Subcutaneous abdominal adipose tissue (tissue), 5 donors: ENCODE measurements at regions not wholly inside any gene's neighbourhood (a gene's known extent, or its start where the extent isn't known, plus 50 kb on each side); places are given as distances from the start of the nearest gene placed in this dataset.

Experiments
- H3K27ac ChIP-seq: one replicate; pipeline ENCODE4 v1.7.0; 2013; ENCODE audit warnings: low read depth, mild to moderate bottlenecking, inconsistent platforms, low read length, moderate library complexity
- H3K27me3 ChIP-seq, 5 donors: one replicate each; pipeline ENCODE4 v1.7.0; 2013; ENCODE audit warnings: low read length in 5 of 5, inconsistent platforms in 1 of 5; ENCODE audit not compliant: control insufficient read depth in 5 of 5, insufficient read depth in 4 of 5
- H3K36me3 ChIP-seq, 5 donors: one replicate each; pipeline ENCODE4 v1.7.0; 2013; ENCODE audit warnings: low read length in 5 of 5; ENCODE audit not compliant: control insufficient read depth in 5 of 5, insufficient read depth in 5 of 5
- H3K4me1 ChIP-seq, 5 donors: one replicate each; pipeline ENCODE4 v1.7.0; 2013; ENCODE audit warnings: low read length in 5 of 5, mild to moderate bottlenecking in 3 of 5, moderate library complexity in 1 of 5; ENCODE audit not compliant: control insufficient read depth in 5 of 5, insufficient read depth in 5 of 5
- H3K4me3 ChIP-seq, 5 donors: one replicate each; pipeline ENCODE4 v1.7.0; 2013; ENCODE audit warnings: low read length in 5 of 5, low read depth in 1 of 5
- H3K9ac ChIP-seq, 5 donors: one replicate each; pipeline ENCODE4 v1.7.0; 2013; ENCODE audit warnings: low read length in 5 of 5, mild to moderate bottlenecking in 4 of 5, moderate library complexity in 3 of 5
- H3K9me3 ChIP-seq, 5 donors: one replicate each; pipeline ENCODE4 v1.7.0; 2013; ENCODE audit warnings: low read length in 5 of 5; ENCODE audit not compliant: control insufficient read depth in 5 of 5
- donor health status: healthy.
- donor health status: healthy.
- donor health status: healthy.
- donor health status: healthy.
- donor health status: healthy.

DNA sequence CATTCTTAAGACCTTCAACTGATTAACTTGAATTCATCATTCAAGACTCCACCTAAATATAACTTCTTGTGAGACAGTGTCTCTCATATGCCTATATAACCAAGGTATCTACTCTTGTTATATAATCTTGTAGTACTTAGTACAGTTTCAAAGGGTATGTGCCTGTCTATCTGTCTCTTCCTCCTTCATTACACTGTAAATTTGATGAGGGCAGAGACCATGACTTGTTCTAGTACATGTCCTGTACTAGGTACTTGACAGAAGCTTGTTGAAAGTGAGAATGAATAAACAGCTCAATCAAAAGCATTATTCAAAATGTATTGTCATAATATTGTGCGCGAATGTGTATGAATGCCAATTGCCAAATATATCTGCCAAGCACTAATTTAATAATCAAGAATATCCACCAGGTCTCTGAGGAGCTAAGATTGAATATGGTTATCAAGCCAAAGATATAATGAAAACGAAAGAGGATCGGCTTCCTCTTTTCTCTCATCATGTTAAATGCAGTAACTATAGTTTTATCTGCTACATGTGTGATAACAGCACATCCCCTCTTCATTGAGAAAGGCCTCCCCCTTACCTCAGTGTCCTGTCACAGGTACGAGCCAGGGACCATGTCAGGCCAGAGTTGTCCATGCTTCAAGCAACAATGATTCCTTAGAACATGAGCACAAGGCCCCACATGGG, 117.3 kb downstream of the UCHL5 start:
- Histone ChIP-seq H3K27me3 (no peaks in the 10 kb centered on the region), H3K9ac (no peak overlapping the region), H3K4me1 (no peaks in the 10 kb centered on the region), H3K4me3 (no peak overlapping the region), H3K27ac (no peak overlapping the region), H3K36me3 (no peaks in the 10 kb centered on the region), H3K9me3 (no peaks in the 10 kb centered on the region)

DNA sequence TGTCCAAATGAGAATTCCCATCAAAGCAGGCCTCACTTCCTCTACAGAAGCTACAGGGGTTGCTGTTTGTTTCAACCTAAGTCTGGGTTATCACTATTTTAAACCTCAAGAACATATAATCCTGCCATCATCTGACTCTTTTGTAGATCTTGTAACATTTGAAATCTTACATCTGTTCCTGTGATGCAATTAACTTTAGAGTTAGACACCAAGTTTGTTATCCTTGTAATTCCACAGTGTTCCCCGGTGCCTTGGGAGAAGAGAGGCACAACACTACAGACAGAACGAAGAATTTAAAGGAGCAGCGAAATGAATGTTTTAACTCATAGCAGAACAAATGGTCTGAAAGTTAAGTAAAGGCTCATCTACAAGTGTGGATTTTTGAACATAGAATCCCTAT, 116.1 kb downstream of the UCHL5 start:
- Histone ChIP-seq H3K4me1 (no peaks in the 10 kb centered on the region), H3K27ac (no peak overlapping the region), H3K9me3 (no peaks in the 10 kb centered on the region), H3K4me3 (no peak overlapping the region), H3K27me3 (no peaks in the 10 kb centered on the region), H3K9ac (no peak overlapping the region), H3K36me3 (no peaks in the 10 kb centered on the region)

DNA sequence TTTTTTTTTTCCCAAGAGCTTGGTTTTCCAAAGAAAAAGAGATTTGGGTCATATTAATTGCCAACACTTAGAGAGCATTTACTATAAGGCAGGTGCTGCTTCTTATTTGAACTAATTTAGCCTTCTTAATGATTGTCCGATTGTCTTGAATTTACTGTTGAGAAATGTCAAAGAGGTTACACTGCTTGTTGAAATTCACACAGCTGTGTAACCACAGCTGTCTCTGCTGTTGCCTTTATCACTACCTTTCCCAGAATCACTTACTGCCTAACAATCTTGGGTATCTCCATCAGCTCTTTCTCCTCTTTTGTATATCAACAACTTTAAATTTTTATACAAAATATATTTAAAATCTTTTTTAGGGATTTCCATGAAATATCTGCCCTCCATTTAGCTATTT, 115.6 kb downstream of the UCHL5 start:
- Histone ChIP-seq H3K9ac (no peak overlapping the region), H3K9me3 (no peaks in the 10 kb centered on the region), H3K4me3 (no peak overlapping the region), H3K27me3 (no peaks in the 10 kb centered on the region), H3K36me3 (no peaks in the 10 kb centered on the region), H3K4me1 (no peaks in the 10 kb centered on the region), H3K27ac (no peak overlapping the region)

DNA sequence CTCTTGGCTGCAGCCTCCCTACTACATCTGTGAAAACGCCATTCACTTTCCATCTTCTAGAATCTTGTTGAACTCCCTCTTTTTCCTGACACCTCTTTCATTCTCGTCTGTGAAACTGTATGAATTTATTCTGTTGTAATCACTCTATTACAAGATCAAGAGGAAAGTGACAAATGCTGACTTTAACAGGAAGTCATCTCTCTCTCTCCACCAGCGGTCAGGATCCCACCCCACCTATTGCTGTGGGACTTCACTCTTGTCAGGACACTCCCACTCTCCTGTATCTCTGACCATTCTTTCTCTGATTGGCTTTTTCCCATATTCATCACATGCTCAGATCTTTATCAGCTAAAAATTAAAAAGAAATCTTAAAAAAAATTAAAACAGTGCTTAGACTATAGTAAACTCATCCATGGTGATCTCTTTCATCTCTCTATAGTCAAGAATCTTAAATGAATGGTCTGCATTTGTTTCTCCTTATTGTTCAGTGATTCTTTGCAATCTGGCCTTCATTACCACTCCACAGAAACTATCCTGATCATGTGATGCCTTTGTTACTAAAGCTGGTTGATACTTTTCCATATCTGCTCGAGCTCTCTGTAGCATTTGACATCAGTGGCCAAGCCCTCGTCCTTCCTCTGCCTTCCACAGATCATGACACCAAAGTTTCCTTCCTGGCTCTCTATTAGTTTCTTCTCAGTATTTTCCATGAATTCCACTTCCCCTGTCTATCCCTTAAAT, 113.6 kb downstream of the UCHL5 start:
- H3K9ac ChIP-seq, result no peak overlapping the region
- no peaks in the 10 kb centered on the region for H3K36me3 ChIP-seq
- H3K27ac ChIP-seq, result no peak overlapping the region
- no peaks in the 10 kb centered on the region for H3K27me3 ChIP-seq
- H3K4me3 ChIP-seq, result no peak overlapping the region
- H3K9me3 ChIP-seq, result no peaks in the 10 kb centered on the region
- H3K4me1 ChIP-seq, result no peaks in the 10 kb centered on the region

DNA sequence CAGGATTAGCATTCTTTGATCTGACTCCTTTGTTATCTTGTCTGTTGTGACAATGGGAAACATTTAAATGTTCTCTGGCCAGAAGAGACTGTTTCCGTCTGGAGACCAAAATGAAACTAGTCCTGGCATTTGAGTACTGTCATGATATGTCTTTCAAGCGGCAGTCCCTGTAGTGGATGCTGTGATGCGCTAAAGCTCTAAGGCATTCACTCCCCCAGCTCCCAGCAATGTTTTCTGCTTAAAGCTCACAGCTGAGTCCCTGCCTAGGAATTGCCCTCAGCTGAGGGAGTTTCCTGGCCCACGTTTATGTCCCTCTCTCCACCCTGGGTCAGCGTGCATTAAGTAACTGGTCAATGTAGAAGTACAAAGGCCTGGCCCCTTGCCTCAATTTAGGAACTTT, 109.4 kb downstream of the UCHL5 start:
- H3K9ac ChIP-seq, result no peak overlapping the region
- H3K9me3 ChIP-seq, result no peaks in the 10 kb centered on the region

DNA sequence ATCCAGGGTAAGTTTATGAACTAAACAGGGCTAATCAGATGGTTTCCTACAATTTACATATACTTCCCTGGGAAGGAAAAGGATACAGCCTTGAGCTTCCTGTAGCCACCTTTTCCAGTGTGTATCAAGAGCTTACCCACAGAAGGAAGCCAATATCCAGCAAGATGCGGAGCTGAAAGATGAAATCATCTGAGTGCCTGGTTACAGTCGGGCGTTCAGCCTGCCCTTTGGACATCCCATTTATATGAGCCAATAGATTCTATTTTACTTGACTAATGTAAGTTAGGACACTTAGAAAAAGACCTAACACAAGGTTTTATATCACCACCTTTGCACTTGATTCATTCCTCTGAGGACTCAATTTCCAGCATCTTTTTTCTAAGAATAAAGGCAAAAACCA, 108.2 kb downstream of the UCHL5 start:
- no peak overlapping the region for H3K4me3 ChIP-seq
- no peak overlapping the region for H3K9ac ChIP-seq

More for the DNA sequence above, 109.4 kb downstream of the UCHL5 start:
- Histone ChIP-seq H3K4me3 (no peak overlapping the region), H3K4me1 (no peaks in the 10 kb centered on the region), H3K27ac (no peak overlapping the region), H3K27me3 (no peaks in the 10 kb centered on the region), H3K36me3 (no peaks in the 10 kb centered on the region)

DNA sequence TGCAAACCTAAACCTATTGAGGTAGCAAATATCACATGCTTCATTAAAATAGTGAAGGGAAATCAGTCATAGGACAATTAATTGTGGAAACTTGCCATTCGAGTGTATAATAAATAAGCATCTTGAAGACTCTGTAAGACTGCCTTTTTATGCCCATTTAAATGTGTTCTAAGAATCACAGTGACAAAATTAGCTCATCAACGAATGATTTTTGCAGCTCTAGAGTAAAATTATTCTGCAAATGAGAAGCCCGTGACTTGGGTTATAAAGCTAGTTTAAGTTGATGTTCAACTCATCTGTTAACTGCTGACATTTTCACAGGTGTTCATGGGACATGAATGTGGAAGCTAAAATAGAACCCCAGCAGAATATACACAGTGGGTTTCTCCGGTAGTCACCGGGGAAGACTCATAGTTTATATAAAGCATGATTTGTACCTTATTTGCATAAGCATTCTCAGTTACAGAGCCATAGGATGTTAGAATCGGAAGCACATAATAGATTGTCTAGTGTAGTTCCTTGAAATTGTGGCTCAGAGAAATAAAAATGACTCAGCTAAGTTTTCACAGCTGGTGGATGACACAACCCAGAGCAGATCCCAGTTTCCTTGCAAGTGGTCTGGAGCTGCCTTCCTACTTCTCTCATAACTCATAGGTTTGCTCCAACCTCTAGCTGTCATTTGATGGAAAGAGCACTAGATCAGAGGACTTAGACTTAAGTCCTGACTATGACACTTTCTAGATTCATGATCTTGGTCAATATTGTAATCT, 107.3 kb downstream of the UCHL5 start:
- Histone ChIP-seq H3K27me3 (no peaks in the 10 kb centered on the region), H3K27ac (no peak overlapping the region), H3K4me1 (no peaks in the 10 kb centered on the region), H3K9me3 (no peaks in the 10 kb centered on the region), H3K9ac (no peak overlapping the region), H3K36me3 (peaks cover 0 to 5% (median 0%) of the 10 kb centered on the region in 5 donors), H3K4me3 (no peak overlapping the region)

More for the DNA sequence above, 108.2 kb downstream of the UCHL5 start:
- Histone ChIP-seq H3K9me3 (no peaks in the 10 kb centered on the region), H3K36me3 (peaks cover 0 to 2% (median 0%) of the 10 kb centered on the region in 5 donors), H3K27me3 (no peaks in the 10 kb centered on the region), H3K27ac (no peak overlapping the region), H3K4me1 (no peaks in the 10 kb centered on the region)

DNA sequence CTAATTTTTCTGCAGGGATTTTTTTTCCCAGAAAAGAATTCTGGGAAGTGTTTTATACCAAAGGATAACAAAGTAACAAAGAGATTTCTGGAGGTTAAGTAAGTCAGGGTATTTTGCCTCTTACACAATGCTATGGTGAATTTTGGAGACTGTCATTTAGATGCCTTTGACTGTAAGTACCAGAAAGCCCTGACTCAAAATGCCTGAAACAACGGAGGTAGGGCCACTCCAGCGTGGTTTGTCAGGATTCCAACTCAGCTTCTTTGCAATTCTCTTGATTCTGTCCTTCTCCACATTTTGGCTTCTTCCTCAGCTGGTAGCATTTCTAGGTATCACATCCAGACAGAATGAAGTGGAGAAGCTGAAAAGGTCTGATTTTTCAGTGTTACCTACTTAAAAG, 106.5 kb downstream of the UCHL5 start:
- Histone ChIP-seq H3K27me3 (no peaks in the 10 kb centered on the region), H3K36me3 (peaks cover 0 to 5% (median 0%) of the 10 kb centered on the region in 5 donors), H3K9me3 (no peaks in the 10 kb centered on the region), H3K27ac (no peak overlapping the region), H3K9ac (no peak overlapping the region), H3K4me3 (no peak overlapping the region), H3K4me1 (no peaks in the 10 kb centered on the region)

DNA sequence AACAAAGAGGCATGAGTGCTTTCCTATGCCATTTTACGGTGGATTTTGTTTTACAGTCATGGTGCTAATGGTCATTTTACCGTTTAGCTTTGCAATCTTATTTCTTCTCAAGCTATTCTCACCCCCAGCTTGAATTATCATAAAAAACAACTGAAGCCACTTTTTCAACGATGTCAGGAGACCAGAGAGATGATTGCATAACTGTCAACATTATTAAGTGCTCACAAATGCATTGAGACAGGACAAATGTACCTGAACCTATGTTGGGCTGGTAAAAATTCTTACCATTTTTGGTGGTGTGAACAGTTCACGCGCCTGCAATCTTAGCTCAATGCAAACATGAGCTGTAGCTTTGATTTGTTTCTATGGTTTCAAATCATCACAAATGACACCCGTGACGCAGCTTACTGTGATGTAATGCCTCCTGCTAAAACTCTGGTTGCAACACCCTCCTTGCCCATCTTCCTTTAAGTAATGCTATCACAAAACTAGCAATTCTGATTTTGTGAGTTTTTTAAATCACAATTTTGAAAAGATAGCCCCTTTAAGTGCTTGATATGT, 104.4 kb downstream of the UCHL5 start:
- no peak overlapping the region for H3K27ac ChIP-seq
- H3K4me1 ChIP-seq, result no peaks in the 10 kb centered on the region
- H3K9ac ChIP-seq, result no peak overlapping the region
- H3K27me3 ChIP-seq, result no peaks in the 10 kb centered on the region
- H3K36me3 ChIP-seq, result peaks cover 0 to 5% (median 0%) of the 10 kb centered on the region in 5 donors
- no peak overlapping the region for H3K4me3 ChIP-seq
- no peaks in the 10 kb centered on the region for H3K9me3 ChIP-seq

DNA sequence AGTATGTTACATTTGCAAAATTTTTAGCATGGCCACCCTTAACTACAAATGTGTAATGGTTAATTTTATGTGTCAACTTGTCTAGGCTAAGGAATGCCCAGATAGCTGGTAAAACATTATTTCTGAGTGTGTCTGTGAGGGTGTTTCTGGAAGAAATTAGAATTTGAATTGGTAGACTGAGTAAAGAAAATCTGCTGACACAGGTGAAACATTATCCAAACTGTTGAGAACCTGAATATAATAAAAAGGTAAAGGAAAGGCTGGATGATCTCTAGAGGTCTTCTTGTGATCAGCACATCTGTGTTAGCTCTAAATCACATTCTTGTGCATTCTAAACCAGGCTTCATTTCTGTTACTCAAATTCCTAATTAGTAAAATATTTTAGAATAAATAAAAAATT, 100.8 kb downstream of the UCHL5 start:
- Histone ChIP-seq H3K27ac (no peak overlapping the region), H3K36me3 (peaks cover 0 to 5% (median 0%) of the 10 kb centered on the region in 5 donors), H3K27me3 (no peaks in the 10 kb centered on the region), H3K9ac (no peak overlapping the region), H3K9me3 (no peaks in the 10 kb centered on the region), H3K4me1 (no peaks in the 10 kb centered on the region), H3K4me3 (no peak overlapping the region)
